Epithelial cell of prostate (primary cell): ENCODE measurements at regions not wholly inside any gene's neighbourhood (a gene's known extent, or its start where the extent isn't known, plus 50 kb on each side); places are given as distances from the start of the nearest gene placed in this dataset.
"Not testable (repeated sequence)": the region's sequence is repeated elsewhere in the genome, so short reads cannot be mapped to it uniquely, and the experiment has no call there.

ENCODE experiments used
- DNase-seq: peaks from one replicate; pipeline ENCODE4 v3.0.0-alpha.2; 2011; ENCODE audit warnings: low read depth, low spot score
- H3K27ac ChIP-seq: fragments of 450-650 bp; 2 replicates; pipeline ENCODE4 v1.5.1; 2017; ENCODE audit warnings: mild to moderate bottlenecking

DNA sequence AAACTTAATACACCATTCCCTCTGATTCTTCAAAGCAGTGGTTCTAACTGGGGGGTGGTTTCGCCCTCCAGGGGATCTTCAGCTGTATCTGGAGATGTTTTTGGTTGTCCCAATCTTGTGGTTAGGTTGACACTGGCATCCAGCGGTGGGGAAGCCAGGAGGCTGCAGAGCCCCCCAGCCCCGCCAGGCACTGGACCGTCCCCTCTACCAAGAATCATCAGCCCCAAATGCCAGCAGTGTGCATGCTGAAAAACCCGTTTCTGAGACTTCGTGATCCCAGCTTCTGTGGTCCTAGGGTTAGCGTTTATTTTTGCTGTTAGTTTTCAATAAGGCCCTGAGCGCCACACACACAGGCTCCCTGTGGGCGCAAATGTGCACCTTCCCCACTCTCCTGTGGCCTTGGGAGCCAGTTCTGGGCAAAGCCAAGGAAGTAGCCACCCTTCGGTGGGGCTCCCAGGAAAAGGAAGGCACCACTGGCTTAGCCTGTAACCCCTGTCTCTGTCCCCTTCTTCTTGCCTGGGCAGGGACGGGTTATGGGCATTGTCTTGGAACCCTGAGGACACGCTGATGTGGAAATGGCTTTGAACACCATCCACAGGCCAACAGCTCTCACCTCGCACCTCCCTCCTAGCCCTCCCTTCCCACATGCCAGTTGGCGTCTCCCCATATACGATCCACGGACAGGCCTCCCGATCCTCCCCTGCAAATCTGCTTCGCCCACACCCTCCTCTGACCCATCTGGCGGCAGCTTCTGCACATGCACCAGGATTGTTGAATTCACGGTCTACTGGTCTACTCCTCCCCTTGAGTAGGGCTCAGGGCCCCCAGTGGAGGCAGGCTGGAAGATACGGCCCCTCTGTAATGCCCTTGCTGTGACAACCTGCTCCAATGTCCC lies 71.4 kb upstream of the CCND1 start:
- H3K27ac ChIP-seq: no peak overlapping the region
- no peak for DNase-seq

GRCh38 chr11:69572233-69572860 lies 68.6 kb upstream of the CCND1 start:
- no peak for DNase-seq
- H3K27ac ChIP-seq: no peak overlapping the region

DNA sequence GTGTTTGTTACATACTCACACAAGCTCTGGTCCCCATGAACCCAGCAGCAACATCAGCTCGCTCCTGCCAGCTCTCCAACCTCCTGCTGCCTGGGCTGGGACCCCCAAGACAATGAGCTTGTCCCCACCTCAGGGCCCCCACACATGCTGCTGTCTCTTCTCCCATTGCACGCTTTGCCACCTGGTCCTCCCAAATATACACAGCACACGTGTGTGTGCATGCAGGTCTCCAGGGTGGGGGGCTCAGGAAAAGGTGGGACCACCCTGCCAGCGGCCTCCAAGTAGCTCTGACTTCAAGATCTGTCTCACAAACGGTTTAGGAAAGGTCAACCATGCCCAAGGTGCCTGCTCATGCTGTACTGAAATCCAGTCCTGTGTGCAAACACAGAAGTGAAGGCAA lies 68.1 kb upstream of the CCND1 start:
- no peak for DNase-seq
- no peak overlapping the region for H3K27ac ChIP-seq

DNA sequence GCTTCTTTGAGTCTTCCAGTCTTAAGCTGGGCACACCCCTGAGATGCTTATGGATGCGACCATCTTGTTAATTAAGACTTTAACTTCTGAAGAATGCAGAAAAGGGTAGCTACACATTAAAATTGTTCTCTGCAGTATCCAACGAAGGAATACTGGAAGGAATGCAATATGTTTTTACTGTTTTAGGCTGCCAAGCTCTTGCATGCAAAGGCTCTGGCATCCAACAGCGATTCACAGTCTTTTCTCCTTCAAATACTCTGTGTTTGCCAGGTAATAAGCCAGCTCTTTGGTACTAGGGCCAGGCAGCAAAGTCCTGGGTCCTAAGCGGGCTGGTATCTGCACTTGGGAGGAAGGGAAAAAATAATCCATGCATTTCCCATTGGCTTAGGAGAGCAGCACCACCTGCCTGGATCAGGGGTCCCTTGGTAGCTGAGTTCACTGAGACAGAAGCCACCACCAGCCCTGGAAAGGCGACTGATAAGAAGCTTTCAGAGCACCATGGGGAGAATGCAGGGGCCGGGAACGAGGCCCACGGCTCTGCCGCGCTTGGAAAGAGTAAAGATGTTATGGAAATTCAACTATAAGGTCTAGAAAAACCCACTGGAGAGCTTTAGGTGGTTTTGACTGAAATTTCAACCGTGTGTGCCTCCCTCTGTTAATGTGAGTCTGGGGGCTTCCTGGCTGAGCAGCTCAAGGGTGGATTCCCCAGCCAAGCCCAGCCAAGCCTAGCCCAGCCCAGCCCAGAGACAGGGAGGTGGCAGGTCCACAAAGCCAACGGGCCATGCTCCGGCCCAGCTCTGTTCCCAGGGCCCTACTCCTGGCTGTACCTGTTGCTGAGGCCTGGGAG lies 67.0 kb upstream of the CCND1 start:
- no peak overlapping the region for H3K27ac ChIP-seq
- DNase-seq: no peak

GRCh38 chr11:69574608-69575255 lies 66.2 kb upstream of the CCND1 start:
- no peak overlapping the region for H3K27ac ChIP-seq
- DNase-seq: no peak

DNA sequence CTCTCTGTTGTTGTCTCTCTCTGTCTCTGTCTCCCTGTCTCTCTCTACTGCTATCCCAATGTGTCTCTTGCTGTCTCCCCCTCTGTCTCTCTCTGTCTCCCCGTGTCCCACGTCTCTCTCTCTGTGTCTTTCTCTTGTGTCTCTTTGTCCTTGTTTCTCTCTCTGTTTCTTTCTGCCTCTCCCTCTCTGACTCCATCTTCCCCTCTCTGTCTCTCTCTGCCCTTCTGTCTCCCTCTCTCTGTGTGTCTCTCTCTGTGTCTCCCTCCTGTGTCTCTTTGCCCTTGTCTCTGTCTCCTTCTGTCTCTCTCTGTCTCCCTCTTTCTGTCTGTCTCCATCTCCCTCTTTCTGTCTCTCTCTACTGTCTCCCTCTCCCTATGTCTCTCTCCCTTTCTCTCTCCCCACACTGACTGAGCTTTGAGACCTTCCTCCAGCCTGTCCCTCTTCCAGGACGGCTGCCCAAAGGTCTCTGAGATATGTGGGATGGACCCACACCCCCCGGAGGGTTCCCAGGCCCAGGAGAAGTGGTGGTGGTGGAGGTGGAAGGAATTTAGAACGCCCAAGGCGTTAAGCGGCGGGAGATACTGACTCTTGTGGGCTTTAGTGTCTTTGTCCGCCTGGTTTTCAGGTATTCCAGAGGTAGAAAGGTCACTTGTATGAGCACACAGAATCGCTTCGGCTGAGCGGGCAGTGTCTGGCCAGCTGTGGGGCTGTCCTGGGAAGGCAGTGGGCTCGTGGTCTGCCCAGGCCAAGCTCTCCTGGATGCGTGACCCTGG lies 65.5 kb upstream of the CCND1 start:
- H3K27ac ChIP-seq: no peak overlapping the region
- no peak for DNase-seq

DNA sequence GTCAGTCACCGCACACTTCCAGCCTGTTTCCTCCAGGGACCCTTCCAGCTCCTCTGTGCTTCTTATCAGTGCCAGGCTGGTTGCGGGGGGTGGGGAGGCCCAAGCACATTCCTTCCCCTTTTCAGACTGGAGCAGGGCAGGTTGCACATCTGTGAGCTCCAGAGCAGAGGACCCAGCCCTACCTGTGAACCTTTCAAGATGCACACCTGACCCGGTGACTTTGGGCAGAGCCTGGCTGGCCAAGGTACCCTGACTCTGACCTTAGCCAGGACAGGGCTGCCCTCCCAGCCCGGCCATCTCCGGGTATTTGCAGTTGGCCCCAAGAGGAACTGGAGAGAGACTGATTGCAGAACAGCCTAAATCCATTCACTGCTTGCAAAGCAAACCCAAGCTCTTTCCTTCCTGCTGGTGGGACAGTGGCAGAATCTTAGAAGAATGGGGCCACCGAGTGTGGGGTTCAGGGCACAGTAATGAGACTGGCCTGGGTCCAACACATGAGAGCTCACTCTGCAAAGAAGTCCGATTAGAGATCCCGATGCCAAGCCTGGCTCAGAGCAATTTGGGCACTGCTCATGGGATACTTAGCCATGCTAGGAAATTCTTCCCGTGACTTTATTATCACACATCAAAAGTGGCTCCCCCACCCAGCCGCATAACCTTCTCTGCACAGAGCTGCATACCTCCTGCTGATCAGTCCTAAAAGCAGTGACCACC lies 64.7 kb upstream of the CCND1 start:
- no peak overlapping the region for H3K27ac ChIP-seq
- DNase-seq: no peak

DNA sequence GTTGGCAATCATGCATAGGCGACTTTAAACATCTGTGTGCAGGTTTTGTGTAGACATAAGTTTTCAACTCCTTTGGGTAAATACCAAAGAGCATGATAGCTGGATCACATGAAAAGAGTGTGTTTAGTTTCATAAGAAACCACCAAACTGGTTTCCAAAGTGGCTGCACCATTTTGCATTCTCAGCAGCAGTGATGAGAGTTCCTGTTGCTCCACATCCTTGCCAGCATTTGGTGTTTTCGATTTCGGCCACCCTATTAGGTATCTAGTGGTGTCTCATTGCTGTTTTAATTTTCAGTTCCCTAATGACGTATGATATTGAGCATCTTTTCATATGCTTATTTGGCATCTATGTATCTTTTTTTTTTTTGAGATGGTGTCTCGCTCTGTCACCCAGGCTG lies 62.8 kb upstream of the CCND1 start:
- no peak overlapping the region for H3K27ac ChIP-seq
- DNase-seq: no peak

DNA sequence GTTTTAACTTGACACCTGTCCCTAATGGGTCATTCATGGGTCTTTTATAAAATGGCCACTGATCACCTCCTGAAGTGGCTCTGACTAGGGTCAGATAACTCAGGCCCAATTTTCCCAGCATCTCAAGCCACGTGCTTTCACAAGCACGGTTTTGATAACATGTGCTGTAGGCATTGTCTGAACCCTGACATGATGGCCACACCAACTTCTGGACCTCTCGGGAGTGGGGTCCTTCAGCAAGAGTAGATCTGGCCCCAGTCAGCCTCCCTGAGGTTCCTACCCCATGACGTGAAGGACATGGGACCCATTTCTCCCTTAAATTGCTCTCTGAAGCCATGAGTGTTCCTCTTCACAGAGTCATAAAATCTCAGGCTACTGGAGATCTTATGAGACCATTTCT lies 60.4 kb upstream of the CCND1 start:
- no peak for DNase-seq
- H3K27ac ChIP-seq: no peak overlapping the region

DNA sequence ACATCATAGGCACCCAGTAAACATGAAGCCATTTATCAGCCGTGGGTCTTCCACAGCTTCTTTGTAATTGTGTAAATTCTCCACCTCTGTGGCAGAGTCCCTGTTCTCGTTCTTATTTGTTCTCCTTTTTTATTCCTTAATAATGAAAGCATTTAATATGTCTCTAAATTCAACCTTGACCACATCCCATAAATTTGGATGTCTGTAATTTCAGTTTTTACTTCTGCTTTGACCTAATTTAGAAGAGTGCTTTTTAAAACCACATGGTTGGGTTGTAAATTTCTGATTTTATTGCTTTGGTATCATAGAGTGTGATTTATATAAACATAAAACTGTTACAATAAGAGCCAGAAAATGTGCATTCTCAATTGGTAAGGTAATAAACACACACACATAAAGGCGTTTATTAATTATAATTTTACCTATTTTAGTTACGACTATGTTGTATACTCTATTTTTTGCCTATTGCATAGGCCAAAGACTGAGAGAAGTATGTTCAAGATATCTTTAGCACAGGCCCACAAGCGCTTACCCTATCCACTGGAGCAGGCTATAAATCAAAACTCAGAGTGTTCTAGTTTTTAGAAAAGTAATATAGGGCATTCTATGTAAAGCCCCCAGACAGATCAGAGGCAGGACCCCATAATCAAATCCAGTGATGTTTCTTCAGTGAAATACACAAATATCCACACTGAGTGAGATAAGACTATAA lies 58.0 kb upstream of the CCND1 start:
- DNase-seq: no peak
- no peak overlapping the region for H3K27ac ChIP-seq

- no peak for DNase-seq
Measured at GRCh38 chr11:69584160-69584559, 56.8 kb upstream of the CCND1 start.

DNA sequence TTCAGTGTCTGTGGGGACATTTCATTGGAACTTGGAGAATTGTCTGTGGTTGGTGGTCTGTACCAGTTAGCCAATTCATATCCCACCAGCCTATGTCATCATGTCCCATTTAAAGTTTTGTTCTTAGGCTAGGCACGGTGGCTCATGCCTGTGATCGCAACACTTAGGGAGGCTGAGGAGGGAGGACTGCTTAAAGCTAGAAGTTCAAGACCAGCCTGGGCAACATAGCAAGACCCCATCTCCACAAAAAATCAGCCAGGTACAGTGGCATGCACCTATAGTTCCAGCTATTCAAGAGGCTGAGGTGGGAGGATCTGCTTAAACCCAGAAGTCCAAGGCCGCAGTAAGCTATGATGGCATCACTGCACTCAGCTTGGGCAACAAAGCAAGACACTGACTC lies 55.6 kb upstream of the CCND1 start:
- no peak overlapping the region for H3K27ac ChIP-seq
- no peak for DNase-seq

More at GRCh38 chr11:69584160-69584559, 56.8 kb upstream of the CCND1 start:
- no peak overlapping the region for H3K27ac ChIP-seq

- DNase-seq: peak; percentile 20
- peak overlapping the region; percentile 85 for H3K27ac ChIP-seq
Measured at GRCh38 chr11:69587454-69588090, 53.4 kb upstream of the CCND1 start.

- DNase-seq: peak; percentile 18
- peak overlapping the region; percentile 85 for H3K27ac ChIP-seq
Measured at GRCh38 chr11:69588270-69588669, 52.7 kb upstream of the CCND1 start.

DNA sequence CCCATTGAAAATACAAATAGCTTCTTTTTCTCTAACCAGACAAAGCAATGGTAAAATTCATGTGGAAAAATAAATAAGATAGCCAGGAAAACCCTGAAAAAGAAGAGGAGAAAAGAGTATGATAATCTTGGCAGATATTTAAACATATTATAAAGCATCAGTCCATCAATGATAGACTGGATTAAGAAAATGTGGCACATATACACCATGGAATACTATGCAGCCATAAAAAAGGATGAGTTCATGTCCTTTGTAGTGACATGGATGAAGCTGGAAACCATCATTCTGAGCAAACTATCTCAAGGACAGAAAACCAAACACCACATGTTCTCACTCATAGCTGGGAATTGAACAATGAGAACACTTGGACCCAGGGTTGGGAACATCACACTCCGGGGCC lies 50.9 kb upstream of the CCND1 start:
- not testable (repeated sequence) for DNase-seq, H3K27ac ChIP-seq
